ENCODE measurements at regions not wholly inside any gene's neighbourhood (a gene's known extent, or its start where the extent isn't known, plus 50 kb on each side); places are given as distances from the start of the nearest gene placed in this dataset.

DNA sequence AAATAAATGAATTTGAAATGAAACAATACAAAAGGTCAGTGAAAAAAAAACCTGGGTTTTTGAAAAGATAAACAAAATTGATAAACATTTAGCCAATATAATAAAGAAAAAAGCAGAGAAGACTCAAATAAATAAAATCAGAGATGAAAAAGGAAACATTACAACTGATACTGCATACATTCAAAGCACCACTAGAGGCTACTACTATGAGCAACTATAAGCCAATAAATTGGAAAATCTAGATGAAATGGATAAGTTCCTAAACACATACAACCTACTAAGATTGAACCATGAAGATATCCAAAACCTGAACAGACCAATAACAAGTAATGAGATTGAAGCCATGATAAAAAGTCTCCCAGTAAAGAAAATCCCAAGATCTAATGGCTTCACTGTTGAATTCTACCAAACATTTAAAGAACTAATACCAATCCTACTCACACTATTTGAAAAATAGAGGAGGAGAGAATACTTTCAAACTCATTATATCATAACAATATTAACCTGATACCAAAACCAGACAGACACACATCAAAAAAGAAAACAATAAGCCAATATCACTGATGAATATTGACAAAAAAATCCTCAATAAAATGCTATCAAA is 80.8 kb upstream of the CERS6 start:
- no peak overlapping the region for H3K27ac ChIP-seq
- no peak for DNase-seq
- no peaks in the 10 kb centered on the region for H3K9me3 ChIP-seq (ENCODE audit: insufficient read depth, low read depth)
- no peaks in the 10 kb centered on the region for H3K9me2 ChIP-seq (ENCODE audit: insufficient read depth)
- H3K4me3 ChIP-seq = no peak overlapping the region
- intact Hi-C loops (cut with micrococcal nuclease; ENCODE audit: unreplicated experiment) = no loop called here
- no peaks in the 10 kb centered on the region for H3K27me3 ChIP-seq (ENCODE audit: insufficient read depth, low read depth)
- no peak overlapping the region for H2AFZ ChIP-seq
- no peaks in the 10 kb centered on the region for H3K4me1 ChIP-seq (replicated peaks; ENCODE audit: insufficient read depth)
- H3K36me3 ChIP-seq (ENCODE audit: low read depth) = no peaks in the 10 kb centered on the region
- ChIA-PET POLR2A (ENCODE audit: unreplicated experiment) (no interaction called here), CTCF (no interaction called here)
- BruUV-seq (replicated peaks) = no TSS peak
- H3F3A ChIP-seq (ENCODE audit: insufficient read depth, low read depth) = no peaks in the 10 kb centered on the region
- no peaks in the 10 kb centered on the region for H3K79me2 ChIP-seq (ENCODE audit: low read depth)
- TF ChIP-seq CTCF (conservative IDR thresholded peaks at IDR 0.05) = no peak
- no peak for TF ChIP-seq EZH2 (IDR thresholded peaks at IDR 0.05; ENCODE audit: low read depth)
- H3K4me2 ChIP-seq = no peak overlapping the region
- H4K20me1 ChIP-seq (ENCODE audit: insufficient read depth) = no peaks in the 10 kb centered on the region

GRCh38 chr2:168378960-168379669 is 77.0 kb upstream of the CERS6 start:
- BruUV-seq (replicated peaks) = no TSS peak
- Histone ChIP-seq H3K4me1 (replicated peaks; ENCODE audit: insufficient read depth) (no peaks in the 10 kb centered on the region), H3K4me2 (no peak overlapping the region), H4K20me1 (ENCODE audit: insufficient read depth) (no peaks in the 10 kb centered on the region), H3K79me2 (ENCODE audit: low read depth) (no peaks in the 10 kb centered on the region), H3K27me3 (ENCODE audit: insufficient read depth, low read depth) (no peaks in the 10 kb centered on the region), H3K36me3 (ENCODE audit: low read depth) (no peaks in the 10 kb centered on the region), H2AFZ (no peak overlapping the region), H3F3A (ENCODE audit: insufficient read depth, low read depth) (no peaks in the 10 kb centered on the region), H3K4me3 (no peak overlapping the region), H3K27ac (no peak overlapping the region), H3K9me3 (ENCODE audit: insufficient read depth, low read depth) (no peaks in the 10 kb centered on the region), H3K9me2 (ENCODE audit: insufficient read depth) (no peaks in the 10 kb centered on the region)
- intact Hi-C loops (cut with micrococcal nuclease; ENCODE audit: unreplicated experiment) = no loop called here
- TF ChIP-seq CTCF (conservative IDR thresholded peaks at IDR 0.05) (no peak), EZH2 (IDR thresholded peaks at IDR 0.05; ENCODE audit: low read depth) (no peak)
- POLR2A ChIA-PET (ENCODE audit: unreplicated experiment) = no interaction called here
- CTCF ChIA-PET = no interaction called here
- DNase-seq = no peak

DNA sequence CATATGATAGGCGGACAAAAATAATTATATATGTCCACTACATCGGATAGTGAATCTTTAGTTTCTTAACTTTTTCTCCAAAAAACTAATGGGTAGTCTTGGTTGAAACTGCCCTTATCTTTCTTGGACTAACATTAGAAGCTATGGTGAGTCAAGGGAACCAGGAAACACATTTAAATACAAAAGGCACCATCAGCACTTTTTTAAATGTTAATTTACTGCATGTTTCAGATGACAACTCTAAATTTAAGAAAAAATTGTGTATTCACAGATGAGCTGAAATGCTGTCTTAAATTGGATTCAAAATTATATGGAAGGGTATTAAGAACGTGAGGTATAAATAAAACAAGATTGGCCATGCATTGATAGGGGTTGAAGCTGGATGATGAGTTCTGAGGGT is 75.6 kb upstream of the CERS6 start:
- Histone ChIP-seq H3K27ac (no peak overlapping the region), H3K9me3 (ENCODE audit: insufficient read depth, low read depth) (no peaks in the 10 kb centered on the region), H3K36me3 (ENCODE audit: low read depth) (no peaks in the 10 kb centered on the region), H2AFZ (no peak overlapping the region), H3K27me3 (ENCODE audit: insufficient read depth, low read depth) (no peaks in the 10 kb centered on the region), H3K79me2 (ENCODE audit: low read depth) (no peaks in the 10 kb centered on the region), H3F3A (ENCODE audit: insufficient read depth, low read depth) (no peaks in the 10 kb centered on the region), H3K4me1 (replicated peaks; ENCODE audit: insufficient read depth) (no peaks in the 10 kb centered on the region), H4K20me1 (ENCODE audit: insufficient read depth) (no peaks in the 10 kb centered on the region), H3K4me3 (no peak overlapping the region), H3K4me2 (no peak overlapping the region), H3K9me2 (ENCODE audit: insufficient read depth) (no peaks in the 10 kb centered on the region)
- TF ChIP-seq CTCF (conservative IDR thresholded peaks at IDR 0.05) (no peak), EZH2 (IDR thresholded peaks at IDR 0.05; ENCODE audit: low read depth) (no peak)
- BruUV-seq (replicated peaks) = no TSS peak
- intact Hi-C loops (cut with micrococcal nuclease; ENCODE audit: unreplicated experiment) = no loop called here
- no peak for DNase-seq
- CTCF ChIA-PET = no interaction called here
- POLR2A ChIA-PET (ENCODE audit: unreplicated experiment) = no interaction called here
